ENCODE measurements at regions not wholly inside any gene's neighbourhood (a gene's known extent, or its start where the extent isn't known, plus 50 kb on each side); places are given as distances from the start of the nearest gene placed in this dataset.

DNA sequence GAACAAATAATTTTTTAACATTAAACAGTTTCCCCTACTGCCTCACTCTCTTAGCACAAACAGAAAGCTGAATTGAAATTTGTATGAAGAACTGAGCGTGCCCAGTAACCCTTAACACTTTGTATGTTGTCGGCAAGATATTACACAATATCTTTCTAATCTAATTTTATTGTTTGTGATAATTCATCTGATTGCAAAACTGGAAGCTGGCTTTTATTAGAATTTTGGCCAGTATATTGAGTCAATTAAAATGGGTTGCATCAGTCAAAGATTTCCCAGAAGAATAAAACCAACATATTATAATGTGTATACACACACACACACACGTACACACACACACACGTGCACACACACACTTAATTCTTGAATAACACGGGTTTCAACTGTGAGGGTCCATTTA, 2332.1 kb downstream of the PCDH7 start:
- TF ChIP-seq POLR2A (IDR thresholded peaks at IDR 0.05): no peak
- TF ChIP-seq, protein P1, sequence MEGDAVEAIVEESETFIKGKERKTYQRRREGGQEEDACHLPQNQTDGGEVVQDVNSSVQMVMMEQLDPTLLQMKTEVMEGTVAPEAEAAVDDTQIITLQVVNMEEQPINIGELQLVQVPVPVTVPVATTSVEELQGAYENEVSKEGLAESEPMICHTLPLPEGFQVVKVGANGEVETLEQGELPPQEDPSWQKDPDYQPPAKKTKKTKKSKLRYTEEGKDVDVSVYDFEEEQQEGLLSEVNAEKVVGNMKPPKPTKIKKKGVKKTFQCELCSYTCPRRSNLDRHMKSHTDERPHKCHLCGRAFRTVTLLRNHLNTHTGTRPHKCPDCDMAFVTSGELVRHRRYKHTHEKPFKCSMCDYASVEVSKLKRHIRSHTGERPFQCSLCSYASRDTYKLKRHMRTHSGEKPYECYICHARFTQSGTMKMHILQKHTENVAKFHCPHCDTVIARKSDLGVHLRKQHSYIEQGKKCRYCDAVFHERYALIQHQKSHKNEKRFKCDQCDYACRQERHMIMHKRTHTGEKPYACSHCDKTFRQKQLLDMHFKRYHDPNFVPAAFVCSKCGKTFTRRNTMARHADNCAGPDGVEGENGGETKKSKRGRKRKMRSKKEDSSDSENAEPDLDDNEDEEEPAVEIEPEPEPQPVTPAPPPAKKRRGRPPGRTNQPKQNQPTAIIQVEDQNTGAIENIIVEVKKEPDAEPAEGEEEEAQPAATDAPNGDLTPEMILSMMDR (IDR thresholded peaks at IDR 0.05): no peak
- no peak for TF ChIP-seq POLR2AphosphoS5 (IDR thresholded peaks at IDR 0.05)
